OCI-LY7 (cell line): ENCODE measurements at regions not wholly inside any gene's neighbourhood (a gene's known extent, or its start where the extent isn't known, plus 50 kb on each side); places are given as distances from the start of the nearest gene placed in this dataset.

ENCODE experiments used
- CTCF ChIP-seq: fragments of 200-600 bp; sonication (generic); conservative IDR thresholded peaks from 2 replicates; pipeline ENCODE4 v1.5.1; 2014; ENCODE audit warnings: mild to moderate bottlenecking, antibody characterized with exemption, low read length, moderate library complexity, mixed read lengths
- EZH2phosphoT487 ChIP-seq: fragments of 200-600 bp; sonication (generic); IDR thresholded peaks from 2 replicates; pipeline ENCODE4 v1.6.1; 2018; ENCODE audit warnings: low read depth, borderline replicate concordance, mild to moderate bottlenecking, mixed run types, antibody characterized with exemption, low read length, moderate library complexity, mixed read lengths

DNA sequence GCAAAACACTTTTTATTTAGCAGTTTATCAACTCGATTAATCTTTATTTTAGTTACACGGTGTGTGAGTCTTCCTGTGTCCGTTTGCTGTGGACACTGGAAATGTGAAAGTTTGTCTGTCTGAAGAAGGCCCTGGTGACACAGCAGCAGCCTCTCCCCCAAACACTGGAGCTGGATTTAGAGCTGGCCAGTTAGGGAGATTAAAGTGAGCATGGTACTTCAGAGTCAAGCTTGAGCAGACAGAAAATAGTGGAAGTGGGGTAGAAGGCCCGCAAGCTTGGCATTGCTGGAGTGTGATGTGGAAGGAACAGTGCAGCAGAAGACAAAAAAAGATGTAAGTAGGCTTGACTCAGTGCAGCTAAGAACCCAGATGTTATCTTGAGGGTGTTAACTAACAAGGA, 85.9 kb downstream of the POM121L12 start:
- TF ChIP-seq CTCF (no peak), EZH2phosphoT487 (no peak)
